Karpas-422 (cell line): ENCODE measurements at regions not wholly inside any gene's neighbourhood (a gene's known extent, or its start where the extent isn't known, plus 50 kb on each side); places are given as distances from the start of the nearest gene placed in this dataset.
"Not testable (repeated sequence)": the region's sequence is repeated elsewhere in the genome, so short reads cannot be mapped to it uniquely, and the experiment has no call there.

Experiments
- DNase-seq: peaks from one replicate; pipeline ENCODE4 v3.0.0-alpha.2; 2015
- H2AFZ ChIP-seq: fragments of 200-600 bp; sonication (generic); 2 replicates; pipeline ENCODE4 v1.6.1; 2014; ENCODE audit warnings: antibody characterized with exemption, low read length, mixed read lengths
- H3K27ac ChIP-seq: fragments of 200-600 bp; sonication (generic); 2 replicates; pipeline ENCODE4 v1.5.1; 2014; ENCODE audit warnings: mild to moderate bottlenecking, low read length, moderate library complexity
- H3K27me3 ChIP-seq: fragments of 200-600 bp; sonication (generic); 2 replicates; pipeline ENCODE4 v1.6.1; 2014; ENCODE audit warnings: low read length, mixed read lengths
- H3K36me3 ChIP-seq: fragments of 200-600 bp; sonication (generic); 2 replicates; pipeline ENCODE4 v1.6.1; 2014; ENCODE audit warnings: low read length, mixed read lengths; ENCODE audit not compliant: insufficient read depth
- H3K4me1 ChIP-seq: fragments of 200-600 bp; sonication (generic); 2 replicates; pipeline ENCODE4 v1.6.1; 2014; ENCODE audit warnings: mild to moderate bottlenecking, low read length, mixed read lengths
- H3K4me2 ChIP-seq: fragments of 200-600 bp; sonication (generic); 2 replicates; pipeline ENCODE4 v1.6.1; 2014; ENCODE audit warnings: low read length, low read depth, mild to moderate bottlenecking; ENCODE audit not compliant: poor library complexity, severe bottlenecking
- H3K4me3 ChIP-seq: fragments of 200-600 bp; sonication (generic); 2 replicates; pipeline ENCODE4 v1.5.1; 2014; ENCODE audit warnings: mild to moderate bottlenecking, antibody characterized with exemption, low read length, mixed read lengths
- H3K79me2 ChIP-seq: fragments of 200-600 bp; sonication (generic); 2 replicates; pipeline ENCODE4 v1.6.1; 2014; ENCODE audit warnings: mild to moderate bottlenecking, low read length, mixed read lengths
- H3K9ac ChIP-seq: fragments of 200-600 bp; sonication (generic); 2 replicates; pipeline ENCODE4 v1.6.0; 2014; ENCODE audit warnings: low read length
- H3K9me2 ChIP-seq: fragments of 200-600 bp; sonication (generic), shearing (Covaris generic); replicated peaks from 2 replicates; pipeline ENCODE4 v1.6.0; 2014; ENCODE audit warnings: mild to moderate bottlenecking, low read length, moderate library complexity; ENCODE audit not compliant: insufficient read depth
- H3K9me3 ChIP-seq: fragments of 300-700, 200-600 bp; sonication (generic); 2 replicates; pipeline ENCODE4 v1.6.1; 2014; ENCODE audit warnings: low read length, mixed read lengths
- H4K20me1 ChIP-seq: fragments of 200-600 bp; sonication (generic); 2 replicates; pipeline ENCODE4 v1.6.1; 2014; ENCODE audit warnings: mild to moderate bottlenecking, antibody characterized with exemption, low read length, low read depth; ENCODE audit not compliant: insufficient read depth

GRCh38 chr4:67288964-67289363 lies 256.3 kb downstream of the CENPC start:
- peak; percentile 86 for DNase-seq

GRCh38 chr4:67286724-67287123 lies 258.6 kb downstream of the CENPC start:
- Histone ChIP-seq H3K9me2 (no peaks in the 10 kb centered on the region), H3K4me3 (no peak overlapping the region), H4K20me1 (no peaks in the 10 kb centered on the region), H3K27ac (no peak overlapping the region), H3K9me3 (no peaks in the 10 kb centered on the region), H3K79me2 (no peaks in the 10 kb centered on the region), H2AFZ (no peak overlapping the region), H3K36me3 (no peaks in the 10 kb centered on the region), H3K27me3 (no peaks in the 10 kb centered on the region), H3K4me1 (peaks cover 3% of the 10 kb centered on the region; the same call in 1 of the 2 replicates), H3K9ac (no peak overlapping the region), H3K4me2 (no peak overlapping the region)
- DNase-seq: no peak

More at GRCh38 chr4:67288964-67289363, 256.3 kb downstream of the CENPC start:
- H3K4me1 ChIP-seq: peaks cover 3% of the 10 kb centered on the region; the same call in 1 of the 2 replicates
- H3K9me3 ChIP-seq: no peaks in the 10 kb centered on the region
- H3K27ac ChIP-seq: no peak overlapping the region
- no peak overlapping the region for H3K4me2 ChIP-seq
- no peaks in the 10 kb centered on the region for H4K20me1 ChIP-seq
- H3K36me3 ChIP-seq: no peaks in the 10 kb centered on the region
- no peak overlapping the region for H3K9ac ChIP-seq
- H3K27me3 ChIP-seq: no peaks in the 10 kb centered on the region
- H3K4me3 ChIP-seq: no peak overlapping the region
- H3K79me2 ChIP-seq: no peaks in the 10 kb centered on the region
- peak overlapping the region; percentile 73; the same call in 1 of the 2 replicates for H2AFZ ChIP-seq
- no peaks in the 10 kb centered on the region for H3K9me2 ChIP-seq

GRCh38 chr4:67282749-67283148 lies 262.6 kb downstream of the CENPC start:
- Histone ChIP-seq H3K4me3 (no peak overlapping the region), H3K36me3 (no peaks in the 10 kb centered on the region), H3K9me3 (no peaks in the 10 kb centered on the region), H3K27ac (no peak overlapping the region), H3K4me2 (no peak overlapping the region), H3K4me1 (no peaks in the 10 kb centered on the region), H3K9ac (no peak overlapping the region), H4K20me1 (no peaks in the 10 kb centered on the region), H2AFZ (no peak overlapping the region), H3K9me2 (no peaks in the 10 kb centered on the region), H3K79me2 (no peaks in the 10 kb centered on the region), H3K27me3 (no peaks in the 10 kb centered on the region)
- no peak for DNase-seq

- Histone ChIP-seq H4K20me1 (no peaks in the 10 kb centered on the region), H3K9me2 (no peaks in the 10 kb centered on the region), H3K4me2 (no peak overlapping the region), H3K27me3 (no peaks in the 10 kb centered on the region), H3K27ac (no peak overlapping the region), H3K9ac (no peak overlapping the region), H3K4me1 (no peaks in the 10 kb centered on the region), H2AFZ (no peak overlapping the region), H3K9me3 (no peaks in the 10 kb centered on the region), H3K36me3 (no peaks in the 10 kb centered on the region), H3K4me3 (no peak overlapping the region), H3K79me2 (no peaks in the 10 kb centered on the region)
- no peak for DNase-seq
Observed at GRCh38 chr4:67275179-67275750, 270.0 kb downstream of the CENPC start.

GRCh38 chr4:67274671-67275070 lies 270.6 kb downstream of the CENPC start:
- not testable (repeated sequence) for DNase-seq, H3K9me3 ChIP-seq, H3K4me2 ChIP-seq, H3K79me2 ChIP-seq, H3K36me3 ChIP-seq, H3K4me3 ChIP-seq, H3K4me1 ChIP-seq, H2AFZ ChIP-seq, H3K9ac ChIP-seq, H3K27ac ChIP-seq, H4K20me1 ChIP-seq, H3K9me2 ChIP-seq, H3K27me3 ChIP-seq

GRCh38 chr4:67273666-67274065 lies 271.6 kb downstream of the CENPC start:
- Histone ChIP-seq H3K36me3 (no peaks in the 10 kb centered on the region), H3K79me2 (no peaks in the 10 kb centered on the region), H2AFZ (no peak overlapping the region), H3K9ac (no peak overlapping the region), H3K4me3 (no peak overlapping the region), H3K4me1 (no peaks in the 10 kb centered on the region), H4K20me1 (no peaks in the 10 kb centered on the region), H3K27me3 (no peaks in the 10 kb centered on the region), H3K9me3 (no peaks in the 10 kb centered on the region), H3K27ac (no peak overlapping the region), H3K4me2 (no peak overlapping the region), H3K9me2 (no peaks in the 10 kb centered on the region)
- no peak for DNase-seq

GRCh38 chr4:67261971-67262370 lies 283.3 kb downstream of the CENPC start:
- Histone ChIP-seq H3K36me3 (no peaks in the 10 kb centered on the region), H3K27ac (no peak overlapping the region), H3K9me2 (no peaks in the 10 kb centered on the region), H2AFZ (no peak overlapping the region), H3K27me3 (no peaks in the 10 kb centered on the region), H3K4me2 (no peak overlapping the region), H3K79me2 (no peaks in the 10 kb centered on the region), H3K9ac (no peak overlapping the region), H4K20me1 (no peaks in the 10 kb centered on the region), H3K4me3 (no peak overlapping the region), H3K9me3 (no peaks in the 10 kb centered on the region), H3K4me1 (no peaks in the 10 kb centered on the region)
- no peak for DNase-seq

GRCh38 chr4:67256388-67257043 lies 288.8 kb downstream of the CENPC start:
- no peaks in the 10 kb centered on the region for H3K36me3 ChIP-seq
- no peak overlapping the region for H3K4me2 ChIP-seq
- H3K27ac ChIP-seq: no peak overlapping the region
- no peaks in the 10 kb centered on the region for H3K9me2 ChIP-seq
- H3K4me3 ChIP-seq: no peak overlapping the region
- H3K79me2 ChIP-seq: no peaks in the 10 kb centered on the region
- H3K9ac ChIP-seq: no peak overlapping the region
- no peaks in the 10 kb centered on the region for H3K9me3 ChIP-seq
- H2AFZ ChIP-seq: no peak overlapping the region
- H4K20me1 ChIP-seq: no peaks in the 10 kb centered on the region
- no peak for DNase-seq
- no peaks in the 10 kb centered on the region for H3K27me3 ChIP-seq
- no peaks in the 10 kb centered on the region for H3K4me1 ChIP-seq
